ENCODE measurements at regions not wholly inside any gene's neighbourhood (a gene's known extent, or its start where the extent isn't known, plus 50 kb on each side); places are given as distances from the start of the nearest gene placed in this dataset.

DNA sequence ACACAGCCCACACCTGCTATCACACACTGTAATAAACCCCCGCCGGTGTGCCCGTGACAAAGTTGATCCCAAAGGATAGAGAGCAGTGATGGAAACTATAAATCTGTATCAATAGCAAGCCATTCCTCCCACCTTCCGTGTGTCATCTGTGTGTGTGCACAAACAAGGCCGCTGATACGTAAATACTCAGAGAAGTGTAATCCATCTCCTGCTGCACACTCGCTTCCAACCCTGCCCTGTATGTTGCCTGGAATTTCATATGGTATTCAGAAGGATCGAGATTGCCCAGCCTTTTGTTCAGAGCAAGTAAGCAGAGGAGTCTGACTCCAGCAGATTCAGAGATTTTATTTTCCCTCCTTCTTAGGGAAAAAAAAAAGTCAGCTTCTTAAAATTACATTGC is 581.1 kb upstream of the ZFHX3 start (continued):
- TF ChIP-seq, protein P1, sequence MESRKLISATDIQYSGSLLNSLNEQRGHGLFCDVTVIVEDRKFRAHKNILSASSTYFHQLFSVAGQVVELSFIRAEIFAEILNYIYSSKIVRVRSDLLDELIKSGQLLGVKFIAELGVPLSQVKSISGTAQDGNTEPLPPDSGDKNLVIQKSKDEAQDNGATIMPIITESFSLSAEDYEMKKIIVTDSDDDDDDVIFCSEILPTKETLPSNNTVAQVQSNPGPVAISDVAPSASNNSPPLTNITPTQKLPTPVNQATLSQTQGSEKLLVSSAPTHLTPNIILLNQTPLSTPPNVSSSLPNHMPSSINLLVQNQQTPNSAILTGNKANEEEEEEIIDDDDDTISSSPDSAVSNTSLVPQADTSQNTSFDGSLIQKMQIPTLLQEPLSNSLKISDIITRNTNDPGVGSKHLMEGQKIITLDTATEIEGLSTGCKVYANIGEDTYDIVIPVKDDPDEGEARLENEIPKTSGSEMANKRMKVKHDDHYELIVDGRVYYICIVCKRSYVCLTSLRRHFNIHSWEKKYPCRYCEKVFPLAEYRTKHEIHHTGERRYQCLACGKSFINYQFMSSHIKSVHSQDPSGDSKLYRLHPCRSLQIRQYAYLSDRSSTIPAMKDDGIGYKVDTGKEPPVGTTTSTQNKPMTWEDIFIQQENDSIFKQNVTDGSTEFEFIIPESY (IDR thresholded peaks at IDR 0.05; ENCODE audit: borderline replicate concordance, low read depth), result no peak
- no peak for TF ChIP-seq SIN3A (IDR thresholded peaks at IDR 0.05; ENCODE audit: borderline replicate concordance, low read depth, low read length)

DNA sequence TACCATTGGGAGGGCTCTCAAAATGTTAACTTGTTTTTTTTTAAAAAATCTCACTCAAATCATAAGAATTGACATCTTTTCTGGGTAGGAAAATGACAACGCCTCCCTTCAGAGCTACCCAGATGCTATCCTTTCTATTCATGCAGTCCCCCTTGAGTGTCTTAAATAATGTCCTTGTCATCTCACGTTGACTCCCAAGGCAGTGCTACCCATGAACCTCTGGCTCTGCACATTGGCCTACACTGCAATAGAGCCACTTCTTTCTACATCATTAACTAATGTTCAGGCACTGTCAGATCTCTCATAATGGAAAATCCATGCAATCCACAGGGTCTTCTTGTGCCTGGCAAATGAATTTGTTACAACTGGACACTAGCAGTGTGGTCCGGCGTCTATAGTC is 569.8 kb upstream of the ZFHX3 start:
- POLR2A ChIA-PET, result no interaction called here
- 45% methylated on average over 4 of the region's 4 CpGs for WGBS (ENCODE audit: low lambda C conversion rate)
- H3K9me2 ChIP-seq, result no peaks in the 10 kb centered on the region

DNA sequence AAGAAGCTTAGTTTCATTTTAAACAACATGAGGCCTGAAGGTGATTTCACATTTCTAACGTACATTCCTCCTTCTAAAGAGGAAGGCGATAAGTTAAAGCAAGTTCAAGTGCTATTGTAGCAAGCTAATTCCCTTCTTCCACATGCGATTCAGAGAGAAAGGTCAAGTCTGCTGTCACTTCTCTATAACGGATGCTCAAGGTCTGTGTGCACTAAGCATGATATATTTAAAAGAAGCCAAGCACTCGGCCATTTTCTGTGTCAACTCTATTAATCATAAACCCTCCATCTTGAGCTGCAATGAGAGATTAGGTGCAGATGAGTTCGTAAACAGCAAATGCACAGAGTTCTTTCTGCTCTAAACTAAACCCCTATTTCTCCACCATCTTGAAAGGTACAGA is 568.8 kb upstream of the ZFHX3 start:
- no peaks in the 10 kb centered on the region for H3K27me3 ChIP-seq (ENCODE audit: insufficient read depth)
- H3F3A ChIP-seq (replicated peaks; ENCODE audit: insufficient read depth), result no peaks in the 10 kb centered on the region
- WGBS (ENCODE audit: low lambda C conversion rate), result 41% methylated on average over 6 of the region's 6 CpGs
- H3K9me3 ChIP-seq, result no peaks in the 10 kb centered on the region
- no peak overlapping the region for H3K4me3 ChIP-seq (ENCODE audit: low read depth in 2 of 2, low read length in 1 of 2)
- ChIA-PET CTCF (interaction anchor here (2.2 kb wide), 1 partner anchor 12 kb away, joined by 8 read pairs; no protein-coding TSS in a partner anchor), POLR2A (no interaction called here)
- DNase-seq, result no peak
- no peak overlapping the region for H3K4me2 ChIP-seq
- 0 out of 2 replicates have a peak overlapping the region, but pooled peaks have one; percentile 22 for H2AFZ ChIP-seq (ENCODE audit: low read depth)
- TF ChIP-seq FOSL2 (IDR thresholded peaks at IDR 0.05; ENCODE audit: borderline replicate concordance, low read depth), result no peak
- TF ChIP-seq POLR2AphosphoS5 (IDR thresholded peaks at IDR 0.05; ENCODE audit: low read depth, low read length), result no peak
- TF ChIP-seq, protein P2, sequence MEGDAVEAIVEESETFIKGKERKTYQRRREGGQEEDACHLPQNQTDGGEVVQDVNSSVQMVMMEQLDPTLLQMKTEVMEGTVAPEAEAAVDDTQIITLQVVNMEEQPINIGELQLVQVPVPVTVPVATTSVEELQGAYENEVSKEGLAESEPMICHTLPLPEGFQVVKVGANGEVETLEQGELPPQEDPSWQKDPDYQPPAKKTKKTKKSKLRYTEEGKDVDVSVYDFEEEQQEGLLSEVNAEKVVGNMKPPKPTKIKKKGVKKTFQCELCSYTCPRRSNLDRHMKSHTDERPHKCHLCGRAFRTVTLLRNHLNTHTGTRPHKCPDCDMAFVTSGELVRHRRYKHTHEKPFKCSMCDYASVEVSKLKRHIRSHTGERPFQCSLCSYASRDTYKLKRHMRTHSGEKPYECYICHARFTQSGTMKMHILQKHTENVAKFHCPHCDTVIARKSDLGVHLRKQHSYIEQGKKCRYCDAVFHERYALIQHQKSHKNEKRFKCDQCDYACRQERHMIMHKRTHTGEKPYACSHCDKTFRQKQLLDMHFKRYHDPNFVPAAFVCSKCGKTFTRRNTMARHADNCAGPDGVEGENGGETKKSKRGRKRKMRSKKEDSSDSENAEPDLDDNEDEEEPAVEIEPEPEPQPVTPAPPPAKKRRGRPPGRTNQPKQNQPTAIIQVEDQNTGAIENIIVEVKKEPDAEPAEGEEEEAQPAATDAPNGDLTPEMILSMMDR (IDR thresholded peaks at IDR 0.05), result no peak
- no peak for TF ChIP-seq RAD21 (IDR thresholded peaks at IDR 0.05; ENCODE audit: low read length)
- no peak for TF ChIP-seq GATA2 (CRISPR knock-in tag; IDR thresholded peaks at IDR 0.05)
- TF ChIP-seq RXRA (IDR thresholded peaks at IDR 0.05; ENCODE audit: borderline replicate concordance, low read depth), result no peak
- TF ChIP-seq SMC3 (IDR thresholded peaks at IDR 0.05; ENCODE audit: low read depth, low read length), result no peak
- no peak for TF ChIP-seq NFIC (IDR thresholded peaks at IDR 0.05; ENCODE audit: borderline replicate concordance)
- TF ChIP-seq SIN3A (IDR thresholded peaks at IDR 0.05; ENCODE audit: borderline replicate concordance, low read depth, low read length), result no peak
- no peak for TF ChIP-seq MXI1 (IDR thresholded peaks at IDR 0.05; ENCODE audit: low read depth, low read length)
- no peak for TF ChIP-seq YY1 (IDR thresholded peaks at IDR 0.05; ENCODE audit: low read depth)
- no peak for TF ChIP-seq JUND (IDR thresholded peaks at IDR 0.05)
- no peaks in the 10 kb centered on the region for H3K36me3 ChIP-seq (replicated peaks in 1 of 2; ENCODE audit: control insufficient read depth in 1 of 2, insufficient read depth in 2 of 2, low read length in 1 of 2)
- no peak overlapping the region for H3K9ac ChIP-seq
- H3K4me1 ChIP-seq (ENCODE audit: control insufficient read depth in 1 of 2, insufficient read depth in 2 of 2, low read depth in 1 of 2, low read length in 1 of 2), result no peaks in the 10 kb centered on the region
- no peaks in the 10 kb centered on the region for H3K79me2 ChIP-seq (ENCODE audit: insufficient read depth)
- no peak overlapping the region for H3K27ac ChIP-seq (ENCODE audit: low read depth in 2 of 2, low read length in 1 of 2)
- no peaks in the 10 kb centered on the region for H4K20me1 ChIP-seq (ENCODE audit: insufficient read depth)
- H3K9me2 ChIP-seq, result no peaks in the 10 kb centered on the region

More for the DNA sequence above, 569.8 kb upstream of the ZFHX3 start:
- Histone ChIP-seq H3F3A (replicated peaks; ENCODE audit: insufficient read depth) (no peaks in the 10 kb centered on the region), H2AFZ (ENCODE audit: low read depth) (no peak overlapping the region), H3K9me3 (no peaks in the 10 kb centered on the region), H4K20me1 (ENCODE audit: insufficient read depth) (no peaks in the 10 kb centered on the region), H3K27ac (ENCODE audit: low read depth in 2 of 2, low read length in 1 of 2) (no peak overlapping the region), H3K4me3 (ENCODE audit: low read depth in 2 of 2, low read length in 1 of 2) (no peak overlapping the region), H3K36me3 (replicated peaks in 1 of 2; ENCODE audit: control insufficient read depth in 1 of 2, insufficient read depth in 2 of 2, low read length in 1 of 2) (no peaks in the 10 kb centered on the region), H3K79me2 (ENCODE audit: insufficient read depth) (no peaks in the 10 kb centered on the region), H3K9ac (no peak overlapping the region), H3K27me3 (ENCODE audit: insufficient read depth) (no peaks in the 10 kb centered on the region), H3K4me1 (ENCODE audit: control insufficient read depth in 1 of 2, insufficient read depth in 2 of 2, low read depth in 1 of 2, low read length in 1 of 2) (no peaks in the 10 kb centered on the region), H3K4me2 (no peak overlapping the region)
- CTCF ChIA-PET, result no interaction called here
- TF ChIP-seq SIN3A (IDR thresholded peaks at IDR 0.05; ENCODE audit: borderline replicate concordance, low read depth, low read length) (no peak), YY1 (IDR thresholded peaks at IDR 0.05; ENCODE audit: low read depth) (no peak), FOXJ3 (CRISPR knock-in tag; IDR thresholded peaks at IDR 0.05) (no peak), FOSL2 (IDR thresholded peaks at IDR 0.05; ENCODE audit: borderline replicate concordance, low read depth) (no peak), TEAD4 (IDR thresholded peaks at IDR 0.05; ENCODE audit: borderline replicate concordance, insufficient read depth) (no peak), GATA2 (CRISPR knock-in tag; IDR thresholded peaks at IDR 0.05) (no peak)
- TF ChIP-seq, protein P3, sequence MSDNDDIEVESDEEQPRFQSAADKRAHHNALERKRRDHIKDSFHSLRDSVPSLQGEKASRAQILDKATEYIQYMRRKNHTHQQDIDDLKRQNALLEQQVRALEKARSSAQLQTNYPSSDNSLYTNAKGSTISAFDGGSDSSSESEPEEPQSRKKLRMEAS (IDR thresholded peaks at IDR 0.05; ENCODE audit: low read depth), result no peak
- TF ChIP-seq, protein P4, sequence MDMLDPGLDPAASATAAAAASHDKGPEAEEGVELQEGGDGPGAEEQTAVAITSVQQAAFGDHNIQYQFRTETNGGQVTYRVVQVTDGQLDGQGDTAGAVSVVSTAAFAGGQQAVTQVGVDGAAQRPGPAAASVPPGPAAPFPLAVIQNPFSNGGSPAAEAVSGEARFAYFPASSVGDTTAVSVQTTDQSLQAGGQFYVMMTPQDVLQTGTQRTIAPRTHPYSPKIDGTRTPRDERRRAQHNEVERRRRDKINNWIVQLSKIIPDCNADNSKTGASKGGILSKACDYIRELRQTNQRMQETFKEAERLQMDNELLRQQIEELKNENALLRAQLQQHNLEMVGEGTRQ (IDR thresholded peaks at IDR 0.05; ENCODE audit: borderline replicate concordance, low read depth, low read length), result no peak
- DNase-seq, result no peak

Data from SK-N-SH (cell line).